SK-N-SH (cell line): ENCODE measurements at regions not wholly inside any gene's neighbourhood (a gene's known extent, or its start where the extent isn't known, plus 50 kb on each side); places are given as distances from the start of the nearest gene placed in this dataset.

Experiments
- CTCF ChIA-PET: fragments of 300-600, 350-600 bp; formaldehyde crosslinking; extraction: SDS; loops from one replicate; lab custom pipeline; 2021; lab: Yijun Ruan, JAX
- POLR2A ChIA-PET: fragments of 350-600 bp; sonication (Branson Sonifier 250); formaldehyde crosslinking; extraction: SDS; loops from one replicate; lab custom pipeline; 2020; ENCODE audit warnings: antibody characterized with exemption, inconsistent platforms; lab: Yijun Ruan, JAX
- DNase-seq: peaks from one replicate; pipeline ENCODE4 v3.0.0; 2012
- H2AFZ ChIP-seq: fragments of 200-600 bp; sonication (generic); 2 replicates; pipeline ENCODE4 v1.8.1; 2016; ENCODE audit warnings: antibody characterized with exemption, mild to moderate bottlenecking, low read depth
- H3F3A ChIP-seq: fragments of 200-600 bp; sonication (generic); replicated peaks from 2 replicates; pipeline ENCODE3; 2016; ENCODE audit warnings: antibody characterized with exemption, mild to moderate bottlenecking; ENCODE audit not compliant: insufficient read depth
- H3K27ac ChIP-seq, 2 experiments: fragments of 200-500 bp in 1 of 2; fragments of 200-600 bp in 1 of 2; sonication (Bioruptor generic) in 1 of 2; sonication (generic), shearing (Covaris generic) in 1 of 2; 2 replicates each; pipeline versions ENCODE4 v1.5.1 to v1.6.1; 2014 to 2016; ENCODE audit warnings: low read depth in 2 of 2, inconsistent platforms in 1 of 2, low read length in 1 of 2, mild to moderate bottlenecking in 1 of 2, mixed read lengths in 1 of 2
- H3K27me3 ChIP-seq: fragments of 200-600 bp; sonication (generic), shearing (Covaris generic); 2 replicates; pipeline ENCODE4 v1.6.1; 2016; ENCODE audit warnings: mixed run types; ENCODE audit not compliant: insufficient read depth
- H3K36me3 ChIP-seq, 2 experiments: fragments of 200-500 bp in 1 of 2; fragments of 200-600 bp in 1 of 2; sonication (Bioruptor generic) in 1 of 2; sonication (generic) in 1 of 2; replicated peaks in 1 of 2; 2 replicates each; pipeline versions ENCODE3 to v1.5.1; 2014 to 2016; ENCODE audit warnings: low read length in 1 of 2, mild to moderate bottlenecking in 1 of 2; ENCODE audit not compliant: insufficient read depth in 2 of 2, control insufficient read depth in 1 of 2
- H3K4me1 ChIP-seq, 2 experiments: fragments of 200-500 bp in 1 of 2; fragments of 200-600 bp in 1 of 2; sonication (Bioruptor generic) in 1 of 2; sonication (generic), shearing (Covaris generic) in 1 of 2; 2 replicates each; pipeline versions ENCODE4 v1.5.1 to v1.6.1; 2014 to 2016; ENCODE audit warnings: low read depth in 1 of 2, low read length in 1 of 2, mixed run types in 1 of 2; ENCODE audit not compliant: insufficient read depth in 2 of 2, control insufficient read depth in 1 of 2
- H3K4me2 ChIP-seq: fragments of 200-600 bp; sonication (generic), shearing (Covaris generic); 2 replicates; pipeline ENCODE4 v1.6.1; 2017; ENCODE audit warnings: mixed run types
- H3K4me3 ChIP-seq, 2 experiments: fragments of 200-500 bp in 1 of 2; fragments of 200-600 bp in 1 of 2; sonication (Bioruptor generic) in 1 of 2; sonication (generic), shearing (Covaris generic) in 1 of 2; 2 replicates each; pipeline versions ENCODE4 v1.5.1 to v1.8.1; 2014 to 2016; ENCODE audit warnings: low read depth in 2 of 2, inconsistent platforms in 1 of 2, low read length in 1 of 2, mild to moderate bottlenecking in 1 of 2, mixed read lengths in 1 of 2, moderate library complexity in 1 of 2
- H3K79me2 ChIP-seq: fragments of 200-600 bp; sonication (generic); 2 replicates; pipeline ENCODE4 v1.8.1; 2017; ENCODE audit warnings: mild to moderate bottlenecking; ENCODE audit not compliant: insufficient read depth
- H3K9ac ChIP-seq: fragments of 200-600 bp; sonication (generic); 2 replicates; pipeline ENCODE4 v1.6.1; 2017; ENCODE audit warnings: mixed run types
- H3K9me2 ChIP-seq: fragments of 200-600 bp; sonication (generic); 2 replicates; pipeline ENCODE4 v1.6.1; 2017; ENCODE audit warnings: mixed run types
- H3K9me3 ChIP-seq: fragments of 200-600 bp; sonication (generic); 2 replicates; pipeline ENCODE4 v1.6.1; 2017; ENCODE audit warnings: mixed run types, mild to moderate bottlenecking, moderate library complexity
- H4K20me1 ChIP-seq: fragments of 200-600 bp; sonication (generic); 2 replicates; pipeline ENCODE4 v1.6.1; 2017; ENCODE audit warnings: mild to moderate bottlenecking, mixed run types; ENCODE audit not compliant: insufficient read depth
- CHD2 ChIP-seq: fragments of 150-350 bp; IDR thresholded peaks from 2 replicates; pipeline ENCODE4 v1.6.1; 2018; ENCODE audit warnings: low read length; ENCODE audit not compliant: partially characterized antibody
- ELF1 ChIP-seq: IDR thresholded peaks from 2 replicates; pipeline ENCODE4 v1.4.0; 2012
- EZH2phosphoT487 ChIP-seq: fragments of 200-600 bp; sonication (generic); IDR thresholded peaks from 2 replicates; pipeline ENCODE4 v1.6.1; 2017; ENCODE audit warnings: low read depth, mixed run types, mild to moderate bottlenecking, antibody characterized with exemption, moderate library complexity, borderline replicate concordance
- FOSL2 ChIP-seq: IDR thresholded peaks from 2 replicates; pipeline ENCODE4 v1.4.0; 2012; ENCODE audit warnings: low read depth, mild to moderate bottlenecking, moderate library complexity, borderline replicate concordance
- GATA2 ChIP-seq: sonication (generic); formaldehyde crosslinking; IDR thresholded peaks from 2 replicates; pipeline ENCODE4 v1.5.0; 2020; ENCODE audit warnings: mild to moderate bottlenecking, missing genetic modification reagents
- IRF3 ChIP-seq: fragments of 150-350 bp; IDR thresholded peaks from 2 replicates; pipeline ENCODE4 v1.6.1; 2016; ENCODE audit warnings: mild to moderate bottlenecking, low read depth, low read length
- JUND ChIP-seq: IDR thresholded peaks from 2 replicates; pipeline ENCODE4 v1.4.0; 2012
- MXI1 ChIP-seq: IDR thresholded peaks from 2 replicates; pipeline ENCODE4 v1.6.1; 2012; ENCODE audit warnings: mild to moderate bottlenecking, low read depth, low read length, improper control_type of control experiment
- RXRA ChIP-seq: IDR thresholded peaks from 2 replicates; pipeline ENCODE4 v1.4.0; 2012; ENCODE audit warnings: low read depth, mild to moderate bottlenecking, borderline replicate concordance
- SIN3A ChIP-seq: IDR thresholded peaks from 2 replicates; pipeline ENCODE4 v1.6.1; 2012; ENCODE audit warnings: low read depth, mild to moderate bottlenecking, low read length, moderate library complexity, borderline replicate concordance
- YY1 ChIP-seq: IDR thresholded peaks from 2 replicates; pipeline ENCODE4 v1.4.0; 2012; ENCODE audit warnings: low read depth, mild to moderate bottlenecking
- ZBTB33 ChIP-seq: IDR thresholded peaks from 2 replicates; pipeline ENCODE4 v1.4.0; 2012; ENCODE audit warnings: low read depth, borderline replicate concordance
- WGBS: methylation state at CpG from one replicate; pipeline ENCODE4 v1.1.6; 2017; ENCODE audit warnings: low lambda C conversion rate; 5-methylcytosine and 5-hydroxymethylcytosine counted together
- TF ChIP-seq, protein P1 (sequence below): fragments of 200-600 bp; sonication (generic); IDR thresholded peaks from 2 replicates; pipeline ENCODE4 v1.6.1; 2017; ENCODE audit warnings: antibody characterized with exemption, mild to moderate bottlenecking, moderate library complexity
- TF ChIP-seq, protein P2 (sequence below): IDR thresholded peaks from 2 replicates; pipeline ENCODE4 v1.4.0; 2012; ENCODE audit warnings: low read depth

- Histone ChIP-seq H3K9ac (no peak overlapping the region), H3K27me3 (no peaks in the 10 kb centered on the region), H3K27ac (no peak overlapping the region), H3K79me2 (no peaks in the 10 kb centered on the region), H3K9me3 (no peaks in the 10 kb centered on the region), H3K4me1 (no peaks in the 10 kb centered on the region), H3K9me2 (no peaks in the 10 kb centered on the region), H3K36me3 (no peaks in the 10 kb centered on the region), H3K4me2 (no peak overlapping the region), H2AFZ (no peak overlapping the region), H3K4me3 (no peak overlapping the region), H4K20me1 (no peaks in the 10 kb centered on the region), H3F3A (no peaks in the 10 kb centered on the region)
- ChIA-PET CTCF (no interaction called here), POLR2A (no interaction called here)
- DNase-seq: no peak
- TF ChIP-seq, protein P1, sequence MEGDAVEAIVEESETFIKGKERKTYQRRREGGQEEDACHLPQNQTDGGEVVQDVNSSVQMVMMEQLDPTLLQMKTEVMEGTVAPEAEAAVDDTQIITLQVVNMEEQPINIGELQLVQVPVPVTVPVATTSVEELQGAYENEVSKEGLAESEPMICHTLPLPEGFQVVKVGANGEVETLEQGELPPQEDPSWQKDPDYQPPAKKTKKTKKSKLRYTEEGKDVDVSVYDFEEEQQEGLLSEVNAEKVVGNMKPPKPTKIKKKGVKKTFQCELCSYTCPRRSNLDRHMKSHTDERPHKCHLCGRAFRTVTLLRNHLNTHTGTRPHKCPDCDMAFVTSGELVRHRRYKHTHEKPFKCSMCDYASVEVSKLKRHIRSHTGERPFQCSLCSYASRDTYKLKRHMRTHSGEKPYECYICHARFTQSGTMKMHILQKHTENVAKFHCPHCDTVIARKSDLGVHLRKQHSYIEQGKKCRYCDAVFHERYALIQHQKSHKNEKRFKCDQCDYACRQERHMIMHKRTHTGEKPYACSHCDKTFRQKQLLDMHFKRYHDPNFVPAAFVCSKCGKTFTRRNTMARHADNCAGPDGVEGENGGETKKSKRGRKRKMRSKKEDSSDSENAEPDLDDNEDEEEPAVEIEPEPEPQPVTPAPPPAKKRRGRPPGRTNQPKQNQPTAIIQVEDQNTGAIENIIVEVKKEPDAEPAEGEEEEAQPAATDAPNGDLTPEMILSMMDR: no peak
- TF ChIP-seq EZH2phosphoT487 (no peak), FOSL2 (no peak), JUND (no peak), RXRA (no peak), SIN3A (no peak), ELF1 (no peak), YY1 (no peak), ZBTB33 (no peak), MXI1 (no peak), IRF3 (no peak), GATA2 (CRISPR knock-in tag) (no peak)
Observed at GRCh38 chr4:35459045-35459444, 785.3 kb downstream of the ARAP2 start.

- TF ChIP-seq, protein P2, sequence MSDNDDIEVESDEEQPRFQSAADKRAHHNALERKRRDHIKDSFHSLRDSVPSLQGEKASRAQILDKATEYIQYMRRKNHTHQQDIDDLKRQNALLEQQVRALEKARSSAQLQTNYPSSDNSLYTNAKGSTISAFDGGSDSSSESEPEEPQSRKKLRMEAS: no peak
- TF ChIP-seq CHD2: no peak
- no peak for TF ChIP-seq ZBTB33
- H3K27me3 ChIP-seq: no peaks in the 10 kb centered on the region
- CTCF ChIA-PET: no interaction called here
- no peaks in the 10 kb centered on the region for H3F3A ChIP-seq
- H3K4me2 ChIP-seq: no peak overlapping the region
- DNase-seq: no peak
- POLR2A ChIA-PET: no interaction called here
- H3K9ac ChIP-seq: no peak overlapping the region
- H3K4me1 ChIP-seq: no peaks in the 10 kb centered on the region
- no peak overlapping the region for H3K27ac ChIP-seq
- H3K36me3 ChIP-seq: no peaks in the 10 kb centered on the region
- H2AFZ ChIP-seq: no peak overlapping the region
- no peaks in the 10 kb centered on the region for H3K9me2 ChIP-seq
- H3K9me3 ChIP-seq: no peaks in the 10 kb centered on the region; the same call in 1 of the 2 replicates
- H3K79me2 ChIP-seq: no peaks in the 10 kb centered on the region
- no peaks in the 10 kb centered on the region for H4K20me1 ChIP-seq
- H3K4me3 ChIP-seq: no peak overlapping the region
- WGBS: 18% methylated on average over 4 of the region's 5 CpGs
Observed at GRCh38 chr4:35461931-35462659, 782.2 kb downstream of the ARAP2 start.
